SH-SY5Y (cell line): ENCODE measurements at regions not wholly inside any gene's neighbourhood (a gene's known extent, or its start where the extent isn't known, plus 50 kb on each side); places are given as distances from the start of the nearest gene placed in this dataset.

Experiments used
- GATA2 ChIP-seq: IDR thresholded peaks from 2 replicates; pipeline ENCODE4 v1.6.1; 2011; ENCODE audit warnings: mild to moderate bottlenecking, low read depth, low read length
- GATA3 ChIP-seq: IDR thresholded peaks from 2 replicates; pipeline ENCODE4 v1.6.1; 2011; ENCODE audit warnings: low read depth, mild to moderate bottlenecking, low read length, moderate library complexity

- TF ChIP-seq GATA2 (no peak), GATA3 (no peak)
Measured at GRCh38 chr10:89942217-89942616, 240.8 kb downstream of the KIF20B start.
